SK-MEL-5 (cell line): ENCODE measurements at regions not wholly inside any gene's neighbourhood (a gene's known extent, or its start where the extent isn't known, plus 50 kb on each side); places are given as distances from the start of the nearest gene placed in this dataset.

Source experiments
- DNase-seq: peaks from one replicate; pipeline ENCODE4 v3.0.0-alpha.2; 2016; ENCODE audit warnings: low read depth, low spot score
- in situ Hi-C: cut with HindIII; loops from 2 replicates; pipeline ENCODE4 v1.10.0; 2016; ENCODE audit warnings: low sequenced_read_pairs, high pct_unique_total_duplicates, low pct_unique_long_range_greater_than_20kb

- in situ Hi-C loops, result no loop called here
Measured at GRCh38 chr10:130751106-130751840, 560.2 kb downstream of the TCERG1L start.

GRCh38 chr10:130751851-130752250 is 559.7 kb downstream of the TCERG1L start:
- in situ Hi-C loops, result no loop called here
- DNase-seq, result no peak

More at GRCh38 chr10:130751106-130751840, 560.2 kb downstream of the TCERG1L start:
- DNase-seq, result no peak

GRCh38 chr10:130756651-130757050 is 554.9 kb downstream of the TCERG1L start:
- DNase-seq, result no peak
- in situ Hi-C loops, result no loop called here

- in situ Hi-C loops, result no loop called here
- DNase-seq, result no peak
Measured at GRCh38 chr10:130757271-130757670, 554.2 kb downstream of the TCERG1L start.

GRCh38 chr10:130757821-130758489 is 553.6 kb downstream of the TCERG1L start:
- in situ Hi-C loops, result no loop called here

GRCh38 chr10:130758529-130758928 is 553.0 kb downstream of the TCERG1L start:
- no peak for DNase-seq
- in situ Hi-C loops, result no loop called here

More at GRCh38 chr10:130757821-130758489, 553.6 kb downstream of the TCERG1L start:
- DNase-seq, result no peak

DNA sequence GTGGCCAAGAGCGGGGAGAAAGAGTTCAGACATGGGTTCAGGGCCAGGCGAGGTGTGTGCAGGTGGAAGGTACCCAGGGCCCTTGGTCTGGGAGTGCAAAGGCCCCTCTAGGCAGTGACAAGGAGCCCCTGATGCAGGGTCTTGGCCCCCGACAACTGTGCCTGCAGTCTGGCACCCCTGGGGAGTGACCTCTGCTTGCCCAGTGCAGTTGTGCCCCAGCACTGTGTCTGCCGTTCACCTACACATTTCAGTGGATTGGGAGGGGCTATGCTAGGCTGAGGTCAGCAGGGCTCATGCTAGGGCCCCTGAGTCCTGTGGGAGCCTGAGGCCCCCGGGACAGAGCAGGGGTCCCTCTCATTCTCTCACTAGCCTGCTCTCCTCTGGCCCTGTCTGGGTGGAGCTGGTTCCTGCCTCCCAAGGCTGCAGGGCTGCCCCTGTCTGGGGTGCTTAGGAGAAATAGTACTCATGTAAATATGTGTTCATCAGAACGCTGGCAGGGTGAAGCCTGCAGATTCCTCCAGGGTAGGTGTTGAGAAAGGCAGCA is 550.4 kb downstream of the TCERG1L start:
- in situ Hi-C loops, result no loop called here
- no peak for DNase-seq

DNA sequence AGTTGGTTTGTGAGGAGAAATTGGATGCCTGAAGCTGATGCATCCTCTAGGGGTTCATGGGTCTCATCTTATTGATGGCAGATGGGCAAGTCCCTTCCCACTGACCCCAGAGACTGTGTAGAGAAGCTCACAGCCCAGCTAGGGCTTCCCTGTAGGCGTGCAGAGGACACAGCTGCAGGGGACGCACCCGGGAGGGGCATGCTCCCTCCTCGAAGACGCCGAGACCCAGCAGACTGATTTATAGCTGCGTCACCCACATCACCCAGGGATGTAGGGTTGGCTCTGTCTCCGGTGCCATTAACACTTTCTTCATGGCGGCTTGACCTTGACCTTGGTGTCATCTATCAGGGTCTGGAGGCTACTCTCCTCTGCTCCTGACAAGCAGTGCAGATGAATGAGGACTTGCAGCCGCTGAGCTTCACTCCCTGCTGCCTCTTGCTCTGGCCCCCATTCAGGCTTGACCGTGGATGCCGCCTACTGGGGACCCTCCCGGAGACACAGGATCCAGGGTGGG is 549.7 kb downstream of the TCERG1L start:
- DNase-seq, result no peak
- in situ Hi-C loops, result no loop called here

GRCh38 chr10:130762491-130762890 is 549.0 kb downstream of the TCERG1L start:
- in situ Hi-C loops, result no loop called here
- DNase-seq, result no peak

GRCh38 chr10:130763071-130763470 is 548.5 kb downstream of the TCERG1L start:
- in situ Hi-C loops, result no loop called here
- DNase-seq, result no peak

- no peak for DNase-seq
- in situ Hi-C loops, result no loop called here
Measured at GRCh38 chr10:130763491-130763890, 548.0 kb downstream of the TCERG1L start.

- no peak for DNase-seq
- in situ Hi-C loops, result no loop called here
Measured at GRCh38 chr10:130764651-130765050, 546.9 kb downstream of the TCERG1L start.

- in situ Hi-C loops, result no loop called here
- no peak for DNase-seq
Measured at GRCh38 chr10:130766071-130766470, 545.5 kb downstream of the TCERG1L start.

DNA sequence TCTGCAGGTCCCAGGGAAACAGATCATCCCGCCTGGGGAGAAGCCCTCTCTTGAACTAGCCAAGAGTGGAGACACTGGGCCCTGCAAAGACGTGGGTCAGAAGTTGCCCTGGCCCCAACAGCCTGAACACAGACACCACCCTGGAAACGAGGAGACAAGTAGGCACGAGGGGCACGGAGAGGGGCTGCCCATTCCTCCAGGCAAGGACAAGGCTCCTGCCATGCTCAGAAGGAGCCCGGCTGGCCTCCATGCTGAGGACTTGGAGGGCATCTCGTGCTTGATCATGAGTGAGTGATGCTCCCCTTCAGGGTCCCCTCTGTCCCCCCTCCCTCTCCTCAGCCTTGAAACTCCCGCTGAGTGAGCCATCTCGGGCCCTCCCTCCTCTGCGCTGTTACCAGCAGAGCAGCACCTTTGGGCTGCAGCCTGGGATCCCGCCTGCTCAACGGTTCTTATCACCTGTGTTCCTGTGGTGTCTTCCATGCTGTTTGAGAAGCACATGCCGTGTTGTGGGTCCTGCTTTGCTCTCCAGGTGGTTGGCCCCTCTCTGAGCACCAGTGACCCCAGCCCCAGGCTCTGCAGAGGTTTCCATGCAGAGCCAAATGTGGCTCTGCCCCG is 544.3 kb downstream of the TCERG1L start:
- in situ Hi-C loops, result no loop called here
- no peak for DNase-seq

GRCh38 chr10:130769146-130770017 is 542.1 kb downstream of the TCERG1L start:
- in situ Hi-C loops, result no loop called here
- no peak for DNase-seq

- DNase-seq, result no peak
- in situ Hi-C loops, result no loop called here
Measured at GRCh38 chr10:130770018-130770630, 541.4 kb downstream of the TCERG1L start.

GRCh38 chr10:130771491-130771946 is 540.0 kb downstream of the TCERG1L start:
- DNase-seq, result no peak
- in situ Hi-C loops, result no loop called here
